Thoracic aorta (tissue), 2 donors: ENCODE measurements at regions not wholly inside any gene's neighbourhood (a gene's known extent, or its start where the extent isn't known, plus 50 kb on each side); places are given as distances from the start of the nearest gene placed in this dataset.

Source experiments
- ATAC-seq: fragments of 150-250 bp; one replicate; pipeline ENCODE4 v1.8.0; 2017; ENCODE audit warnings: low read depth; ENCODE audit not compliant: insufficient number of reproducible peaks, low FRiP score
- DNase-seq: peaks from one replicate; pipeline ENCODE4 v3.0.0-alpha.2; 2020; ENCODE audit warnings: low spot score
- H3K27ac ChIP-seq, 2 donors: fragments of 200-600 bp; sonication (generic); 1 replicate in 1 of 2; 2 replicates in 1 of 2; pipeline ENCODE4 v1.5.1; 2016; ENCODE audit warnings: mild to moderate bottlenecking in 2 of 2, moderate library complexity in 2 of 2
- H3K27me3 ChIP-seq: fragments of 200-600 bp; sonication (generic); replicated peaks from 2 replicates; pipeline ENCODE4 v1.6.0; 2016; ENCODE audit warnings: mild to moderate bottlenecking; ENCODE audit not compliant: insufficient read depth
- H3K36me3 ChIP-seq: fragments of 200-600 bp; sonication (generic); one replicate; pipeline ENCODE4 v1.5.1; 2016
- H3K4me1 ChIP-seq, 2 donors: fragments of 200-600 bp; sonication (generic); 1 replicate in 1 of 2; 2 replicates in 1 of 2; pipeline versions ENCODE4 v1.5.1 to v1.6.0; 2016; ENCODE audit warnings: low read depth in 2 of 2, mild to moderate bottlenecking in 1 of 2; ENCODE audit not compliant: control insufficient read depth in 1 of 2
- H3K4me3 ChIP-seq: fragments of 200-600 bp; sonication (generic); 2 replicates; pipeline ENCODE4 v1.5.1; 2016; ENCODE audit warnings: mild to moderate bottlenecking
- H3K9me3 ChIP-seq: fragments of 200-600 bp; sonication (generic); 2 replicates; pipeline ENCODE4 v1.5.1; 2016
- CTCF ChIP-seq: fragments of 200-600 bp; sonication (generic); IDR thresholded peaks from one replicate; pipeline ENCODE4 v1.5.1; 2019; ENCODE audit warnings: antibody characterized with exemption

- H3K27me3 ChIP-seq, result no peaks in the 10 kb centered on the region
- H3K27ac ChIP-seq, result peak overlapping the region in 1 of 2 donors; percentile 43
- TF ChIP-seq CTCF, result no peak
- H3K9me3 ChIP-seq, result no peaks in the 10 kb centered on the region
- ATAC-seq (no peak), DNase-seq (no peak)
- H3K36me3 ChIP-seq, result no peaks in the 10 kb centered on the region
- peaks cover 0 to 13% of the 10 kb centered on the region in 2 donors for H3K4me1 ChIP-seq
- peak overlapping the region; percentile 2 for H3K4me3 ChIP-seq
Measured at GRCh38 chr3:74693251-74693650, 78.8 kb upstream of the CNTN3 start.

- no peak overlapping the region for H3K4me3 ChIP-seq
- no peak for DNase-seq
- no peak for TF ChIP-seq CTCF
- no peak overlapping the region for H3K27ac ChIP-seq
- H3K4me1 ChIP-seq, result peaks cover 0 to 13% of the 10 kb centered on the region in 2 donors
- ATAC-seq, result no peak
- H3K9me3 ChIP-seq, result no peaks in the 10 kb centered on the region
- no peaks in the 10 kb centered on the region for H3K36me3 ChIP-seq
- H3K27me3 ChIP-seq, result no peaks in the 10 kb centered on the region
Measured at GRCh38 chr3:74691946-74692345, 77.5 kb upstream of the CNTN3 start.

GRCh38 chr3:74673326-74673725 is 58.9 kb upstream of the CNTN3 start:
- Histone ChIP-seq H3K9me3 (no peaks in the 10 kb centered on the region), H3K36me3 (no peaks in the 10 kb centered on the region), H3K4me3 (no peak overlapping the region), H3K27me3 (no peaks in the 10 kb centered on the region), H3K4me1 (no peaks in the 10 kb centered on the region), H3K27ac (no peak overlapping the region)
- ATAC-seq, result no peak
- TF ChIP-seq CTCF, result no peak
- no peak for DNase-seq

GRCh38 chr3:74664606-74665005 is 50.1 kb upstream of the CNTN3 start:
- no peak overlapping the region for H3K4me3 ChIP-seq
- no peaks in the 10 kb centered on the region for H3K36me3 ChIP-seq
- no peaks in the 10 kb centered on the region for H3K27me3 ChIP-seq
- H3K27ac ChIP-seq, result no peak overlapping the region
- TF ChIP-seq CTCF, result no peak
- DNase-seq, result no peak
- no peaks in the 10 kb centered on the region for H3K4me1 ChIP-seq
- H3K9me3 ChIP-seq, result peaks cover 8% of the 10 kb centered on the region
- ATAC-seq, result no peak
